NCI-H460 (cell line): ENCODE measurements at regions not wholly inside any gene's neighbourhood (a gene's known extent, or its start where the extent isn't known, plus 50 kb on each side); places are given as distances from the start of the nearest gene placed in this dataset.
"Not testable (repeated sequence)": the region's sequence is repeated elsewhere in the genome, so short reads cannot be mapped to it uniquely, and the experiment has no call there.

Source experiments
- DNase-seq: peaks from one replicate; pipeline ENCODE4 v3.0.0-alpha.2; 2016; ENCODE audit warnings: low read depth; ENCODE audit errors: extremely low read depth

DNA sequence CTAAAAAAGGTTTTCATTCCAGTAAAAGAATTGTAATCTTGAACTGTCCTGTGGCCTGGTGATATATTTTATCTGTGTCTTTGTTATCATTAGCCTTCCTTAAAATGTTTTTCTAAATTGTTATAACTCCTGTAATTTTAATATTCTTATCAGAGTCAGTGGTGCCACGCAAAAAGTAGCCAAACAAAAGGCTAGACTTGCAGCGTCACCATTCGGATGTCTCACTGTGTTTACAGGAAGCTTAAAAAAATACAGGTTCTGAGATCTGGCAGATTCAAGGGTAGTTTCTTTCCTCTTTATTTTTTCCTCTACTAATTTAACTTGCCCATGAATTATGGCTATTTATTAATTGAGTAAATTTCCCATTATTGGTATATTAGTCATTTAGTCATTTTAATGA is 362.3 kb downstream of the MAT2B start:
- no peak for DNase-seq

DNA sequence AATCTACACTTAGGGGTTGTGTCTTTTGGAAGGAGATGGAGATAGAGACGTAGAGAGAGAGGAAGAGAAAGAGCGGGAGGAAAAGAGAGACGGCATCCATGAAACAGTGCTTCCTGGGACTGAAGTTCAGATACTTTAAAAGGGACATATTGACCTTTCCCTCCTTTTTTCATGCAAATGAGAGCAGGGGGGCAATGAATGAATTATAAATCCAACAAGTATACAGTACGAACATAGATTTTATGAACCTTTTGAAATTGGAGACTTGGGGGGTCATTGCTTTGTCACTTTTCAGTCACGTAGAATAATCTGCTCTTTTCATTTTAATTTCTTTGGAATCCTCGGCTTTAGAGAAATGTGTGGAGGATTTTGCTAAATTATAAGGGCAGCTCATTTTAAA is 364.2 kb downstream of the MAT2B start:
- no peak for DNase-seq

DNA sequence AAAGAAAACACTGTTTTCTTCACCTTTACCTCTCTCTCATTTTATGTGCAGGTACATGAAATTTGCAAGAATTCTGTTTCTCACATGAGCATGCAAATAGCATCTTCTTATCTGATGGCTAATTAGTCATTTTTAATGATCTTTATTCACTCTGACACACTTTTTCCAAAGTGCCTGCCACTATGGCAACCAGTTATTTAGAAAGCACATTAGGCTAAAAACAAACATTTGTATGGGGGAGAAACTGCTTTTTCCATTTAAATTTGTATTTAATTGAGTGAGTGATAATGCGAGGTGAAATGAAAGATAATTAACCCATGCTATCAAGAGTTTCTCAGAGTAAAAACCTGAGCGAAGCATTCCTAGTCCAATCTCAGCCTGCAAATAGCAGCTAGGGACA is 365.0 kb downstream of the MAT2B start:
- DNase-seq: no peak

DNA sequence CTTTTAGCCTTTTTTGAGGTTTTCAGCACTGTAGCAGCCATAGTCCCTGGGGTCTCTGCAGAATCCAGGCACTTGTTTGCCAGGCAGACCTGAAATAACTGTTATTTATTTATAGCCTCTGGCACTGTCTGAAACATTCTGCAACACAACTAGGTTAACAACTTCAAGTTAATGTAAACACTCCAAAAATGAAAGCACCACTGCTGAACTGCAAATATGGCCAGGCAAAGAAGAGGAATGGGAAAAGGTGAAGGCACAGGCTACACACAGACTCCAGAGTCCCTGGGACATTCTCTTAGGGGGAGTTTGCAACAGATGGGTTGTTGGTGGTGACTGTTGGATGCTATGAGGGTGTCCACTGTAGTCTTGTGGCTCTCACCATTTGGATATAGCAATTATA is 369.0 kb downstream of the MAT2B start:
- DNase-seq: no peak

DNA sequence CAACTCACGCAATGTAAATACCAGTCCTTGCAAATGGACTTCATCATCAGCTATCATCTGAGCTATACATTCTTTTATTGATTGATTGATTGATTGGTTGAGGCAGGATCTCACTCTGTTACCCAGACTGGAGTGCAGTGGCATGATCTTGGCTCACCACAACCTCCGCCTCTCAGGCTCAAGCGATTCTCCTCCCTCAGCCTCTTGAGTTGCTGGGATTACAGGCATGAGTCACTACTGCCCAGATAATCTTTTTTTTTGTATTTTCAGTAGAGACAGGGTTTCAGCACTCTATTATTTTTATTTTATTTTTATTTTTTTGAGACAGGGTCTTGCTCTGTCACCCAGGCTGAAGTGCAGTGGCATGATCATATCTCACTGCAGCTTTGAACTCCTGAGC is 369.5 kb downstream of the MAT2B start:
- not testable (repeated sequence) for DNase-seq

DNA sequence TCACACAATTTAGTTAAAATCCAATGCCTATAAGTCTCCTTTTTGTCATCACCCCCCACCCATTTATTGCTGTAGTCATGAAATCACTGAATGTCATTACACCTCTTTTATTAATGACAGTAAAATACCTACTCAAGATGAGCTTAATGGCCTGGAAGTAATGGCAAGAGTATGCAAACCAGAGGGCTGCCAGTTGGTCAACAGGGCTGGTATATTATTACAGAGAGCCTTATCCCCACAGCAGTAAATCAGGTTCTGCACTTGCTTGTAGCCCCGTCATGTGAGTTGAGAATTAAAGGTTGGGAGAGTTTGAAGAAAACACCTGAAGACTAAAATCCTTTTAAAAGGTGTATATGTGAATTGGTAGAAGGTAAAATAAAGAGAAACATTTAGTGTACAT is 372.4 kb downstream of the MAT2B start:
- DNase-seq: no peak

DNA sequence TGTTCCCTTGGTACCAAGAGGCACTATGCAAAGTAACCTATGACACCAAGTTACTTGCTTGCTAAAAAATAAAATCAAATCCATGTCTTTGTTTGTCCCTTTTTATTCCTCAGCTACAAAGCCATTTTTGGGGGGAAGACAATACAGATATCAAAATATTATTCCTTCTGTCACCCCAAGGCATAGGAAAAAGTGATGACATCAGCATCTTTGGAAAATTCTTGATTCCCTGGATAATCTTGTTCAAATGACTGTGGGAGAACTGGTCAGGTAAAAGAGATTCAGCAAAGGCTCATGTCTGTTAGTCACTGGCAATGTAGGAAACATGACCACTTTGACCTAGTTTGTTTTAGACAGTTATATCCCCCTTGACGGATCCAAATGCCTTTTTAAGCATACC is 373.1 kb downstream of the MAT2B start:
- no peak for DNase-seq

DNA sequence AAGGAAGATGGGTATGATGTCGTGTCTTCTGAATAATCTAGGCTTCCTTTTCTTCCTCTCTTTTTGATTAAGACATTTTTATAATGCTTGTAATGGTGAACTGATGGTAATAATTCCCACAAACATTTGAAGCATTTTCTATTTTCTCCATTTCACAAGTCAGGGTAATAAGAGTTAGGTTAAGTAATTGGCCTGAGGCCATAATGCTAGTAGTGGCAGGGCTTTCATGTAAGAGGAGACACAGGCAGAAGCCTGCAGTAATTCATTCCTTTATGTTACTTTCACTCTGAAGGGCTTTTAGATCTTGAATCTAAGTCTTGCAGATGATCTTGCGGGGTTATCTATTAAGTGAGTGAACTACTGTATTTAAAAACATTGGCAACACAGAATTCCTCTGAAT is 374.9 kb downstream of the MAT2B start:
- DNase-seq: no peak

DNA sequence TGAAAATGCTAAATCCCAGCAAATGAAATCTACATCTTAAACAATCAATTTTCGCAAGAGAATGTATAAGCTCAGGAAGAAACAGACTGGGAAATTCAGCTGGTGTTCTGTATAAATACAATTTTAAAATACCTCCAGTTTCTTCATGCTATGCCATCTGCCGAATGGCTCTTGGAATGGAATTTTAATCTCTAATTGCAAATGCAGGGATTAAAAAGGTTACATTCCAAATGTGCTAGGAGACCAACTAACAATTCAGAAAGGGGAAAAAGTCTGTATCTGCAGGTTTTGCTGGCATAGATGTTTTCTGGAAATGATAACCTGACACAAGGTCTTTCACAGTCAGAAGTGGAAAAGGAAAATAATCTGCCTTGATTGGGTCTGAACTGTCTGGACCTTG is 379.7 kb downstream of the MAT2B start:
- no peak for DNase-seq

DNA sequence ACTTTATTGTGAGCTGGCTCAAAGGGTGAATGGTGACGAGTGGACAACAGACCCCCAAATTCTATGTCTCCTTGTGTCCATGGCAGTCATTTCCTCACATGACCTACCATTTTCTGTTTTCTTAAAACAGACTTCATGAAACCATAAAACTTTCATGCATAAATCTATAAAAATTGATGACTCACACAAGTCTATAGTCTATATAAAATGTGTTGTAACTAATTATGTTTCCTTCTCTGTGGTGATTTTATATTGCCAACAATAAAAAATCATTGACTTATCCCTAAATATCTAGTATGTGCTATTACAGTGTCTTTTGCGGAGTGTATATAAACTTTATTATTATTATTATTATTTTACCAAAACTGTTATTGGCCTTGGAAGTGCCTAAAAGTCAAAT is 382.4 kb downstream of the MAT2B start:
- DNase-seq: no peak

DNA sequence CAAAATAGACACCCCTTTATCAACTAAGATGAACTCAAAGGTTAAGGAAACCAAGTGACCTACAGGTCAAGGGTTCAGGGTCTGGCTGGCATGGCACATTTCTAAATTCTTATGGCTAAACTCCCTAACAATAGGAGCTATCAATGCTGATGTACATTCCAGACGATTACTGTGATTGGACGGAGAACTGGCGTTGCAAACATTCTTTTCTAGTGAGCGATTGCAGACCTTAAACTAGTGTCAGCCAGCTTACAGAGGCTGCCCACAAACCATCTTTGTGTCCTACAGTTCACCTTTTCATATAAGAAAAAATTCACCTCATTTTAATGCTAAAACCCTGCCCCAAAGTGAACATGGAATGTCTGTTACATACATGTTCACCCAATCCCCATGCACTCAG is 382.9 kb downstream of the MAT2B start:
- no peak for DNase-seq

DNA sequence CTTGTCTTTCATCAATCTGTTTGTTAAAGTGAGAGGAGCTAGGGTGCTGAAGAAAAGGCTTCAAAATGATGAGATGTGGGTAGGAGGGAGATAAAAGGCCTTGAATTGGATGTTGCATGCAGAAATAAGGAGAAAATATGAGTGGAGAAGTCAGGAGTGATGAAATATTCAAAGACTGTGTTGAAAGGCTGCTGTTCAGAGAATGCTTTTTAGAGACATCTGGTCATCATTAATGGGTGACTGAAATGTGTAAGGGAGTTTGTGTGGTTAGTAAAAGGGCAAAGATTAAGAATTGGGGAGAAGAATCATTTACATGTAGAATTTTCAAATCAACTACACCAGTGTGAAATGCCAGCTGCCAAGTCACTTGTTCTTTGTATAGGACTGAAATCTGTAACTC is 383.9 kb downstream of the MAT2B start:
- DNase-seq: no peak

DNA sequence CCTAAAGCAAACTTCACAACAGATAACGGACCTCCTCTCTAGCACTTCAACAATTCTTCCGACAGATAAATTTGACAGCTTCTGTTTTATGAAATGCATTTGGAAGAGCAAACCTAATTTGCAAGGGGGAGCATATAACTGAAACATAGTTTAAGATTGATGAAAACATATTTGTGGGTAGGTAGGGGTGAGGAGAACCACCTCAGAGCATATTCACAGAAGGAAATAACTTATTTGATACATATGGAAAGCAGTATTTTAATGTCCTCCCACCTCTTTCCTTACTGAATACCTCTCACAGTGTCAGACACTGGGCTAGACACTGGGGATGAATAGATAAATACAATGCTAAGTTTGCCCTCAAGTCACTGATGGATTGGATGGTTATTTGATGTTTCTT is 384.8 kb downstream of the MAT2B start:
- no peak for DNase-seq

DNA sequence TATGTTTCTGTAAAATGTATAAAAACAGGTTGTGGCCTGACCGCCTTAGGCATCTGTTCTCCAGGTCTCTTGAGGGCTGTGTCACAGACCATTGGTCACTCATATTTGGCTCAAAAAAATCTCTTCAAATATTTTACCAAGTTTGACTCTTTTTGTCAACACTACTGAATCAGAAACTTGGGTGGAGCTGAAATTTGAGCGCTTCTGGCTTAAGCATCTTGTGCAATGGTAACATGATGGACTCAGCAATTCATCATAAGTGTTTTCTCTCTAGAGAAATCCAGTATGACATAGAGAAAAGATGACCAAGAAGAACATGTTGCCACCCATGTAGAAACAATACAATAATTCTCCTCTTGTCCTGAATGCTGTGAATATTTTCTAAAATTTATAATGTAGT is 387.9 kb downstream of the MAT2B start:
- no peak for DNase-seq

DNA sequence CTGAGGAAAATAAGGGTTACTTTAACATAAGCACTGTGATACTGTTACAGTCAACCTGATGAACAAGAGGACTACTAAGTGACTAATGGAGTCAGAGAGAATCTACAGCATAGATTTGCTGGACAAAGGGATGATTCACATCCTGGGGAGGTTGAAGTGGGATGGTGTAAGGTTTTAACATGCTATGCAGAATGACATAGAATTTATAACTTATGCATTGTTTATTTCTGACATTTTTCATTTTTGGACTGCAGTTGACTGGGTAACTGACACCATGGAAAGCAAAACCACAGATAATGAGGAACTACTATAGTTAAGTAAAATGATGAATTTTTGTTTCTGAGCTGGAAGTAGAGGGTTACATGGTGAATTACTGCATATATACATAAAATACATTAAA is 389.2 kb downstream of the MAT2B start:
- DNase-seq: no peak

DNA sequence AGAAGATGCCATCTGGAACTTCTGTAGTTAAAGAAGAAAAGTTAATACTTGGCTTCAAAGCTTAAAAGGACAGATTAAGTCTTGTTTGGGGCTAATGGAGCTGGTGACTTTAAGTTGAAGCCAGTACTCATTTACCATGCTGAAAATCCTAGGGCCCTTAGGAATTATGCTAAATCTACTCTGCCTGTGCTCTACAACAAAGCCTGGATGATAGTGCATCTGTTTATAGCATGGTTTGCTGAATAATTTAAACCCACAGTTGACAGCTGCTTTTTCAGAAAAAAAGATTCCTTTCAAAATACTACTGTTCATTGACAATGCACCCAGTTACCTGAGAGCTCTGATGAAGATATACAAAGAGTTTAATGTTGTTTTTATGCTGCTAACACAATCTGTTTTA is 393.5 kb downstream of the MAT2B start:
- no peak for DNase-seq

DNA sequence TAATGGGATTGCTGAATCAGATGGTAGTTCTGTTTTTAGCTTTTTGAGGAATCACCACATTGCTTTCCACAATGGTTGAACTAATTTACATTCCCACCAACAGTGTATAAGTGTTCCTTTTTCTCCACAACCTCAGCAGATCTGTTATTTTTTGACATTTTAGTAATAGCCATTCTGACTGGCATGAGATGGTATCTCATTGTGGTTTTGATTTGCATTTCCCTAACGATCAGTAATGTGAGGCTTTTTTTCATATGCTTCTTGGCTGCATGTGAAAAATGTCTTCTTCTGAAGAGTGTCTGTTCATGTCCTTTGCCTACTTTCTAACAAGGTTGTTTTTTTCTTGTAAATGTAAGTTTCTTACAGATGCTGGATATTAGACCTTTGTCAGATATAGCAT is 402.4 kb downstream of the MAT2B start:
- not testable (repeated sequence) for DNase-seq

DNA sequence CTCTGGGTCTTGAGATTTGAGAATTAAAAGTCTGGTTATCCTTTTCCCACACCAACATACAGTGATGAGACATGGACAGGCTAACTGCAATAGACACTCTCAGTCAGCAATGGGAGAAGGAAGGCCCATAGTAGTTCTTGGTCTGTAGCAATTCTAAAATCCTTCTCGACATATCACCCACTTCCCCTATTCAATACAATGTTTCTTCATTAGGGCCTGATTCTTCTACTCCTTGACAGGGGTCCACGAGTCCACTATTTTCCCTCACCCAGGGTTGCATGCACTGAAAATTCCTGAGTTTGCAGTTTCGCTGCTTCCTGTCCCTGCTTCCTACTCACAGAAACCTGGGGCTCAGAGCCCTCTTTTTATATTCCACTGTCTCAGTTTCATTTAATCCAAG is 402.8 kb downstream of the MAT2B start:
- DNase-seq: no peak

DNA sequence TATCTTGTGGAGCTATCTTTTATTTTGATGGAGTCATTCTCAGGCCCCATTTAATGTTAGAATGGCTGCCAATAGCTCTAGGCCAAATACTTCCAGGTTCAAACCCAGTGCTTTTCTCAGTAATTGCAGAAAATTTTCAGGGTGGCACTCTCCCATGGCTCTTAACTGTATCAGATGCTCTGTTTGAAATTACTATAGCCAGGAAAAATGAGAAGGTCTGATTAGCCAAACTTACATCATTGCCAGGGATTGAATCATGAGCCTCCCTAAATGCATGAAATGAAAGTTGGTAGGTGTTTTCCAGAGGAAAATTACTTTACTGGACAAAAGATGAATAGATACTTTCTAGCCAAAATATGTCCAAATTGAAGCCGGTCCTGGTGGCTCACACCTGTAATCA is 404.8 kb downstream of the MAT2B start:
- no peak for DNase-seq

DNA sequence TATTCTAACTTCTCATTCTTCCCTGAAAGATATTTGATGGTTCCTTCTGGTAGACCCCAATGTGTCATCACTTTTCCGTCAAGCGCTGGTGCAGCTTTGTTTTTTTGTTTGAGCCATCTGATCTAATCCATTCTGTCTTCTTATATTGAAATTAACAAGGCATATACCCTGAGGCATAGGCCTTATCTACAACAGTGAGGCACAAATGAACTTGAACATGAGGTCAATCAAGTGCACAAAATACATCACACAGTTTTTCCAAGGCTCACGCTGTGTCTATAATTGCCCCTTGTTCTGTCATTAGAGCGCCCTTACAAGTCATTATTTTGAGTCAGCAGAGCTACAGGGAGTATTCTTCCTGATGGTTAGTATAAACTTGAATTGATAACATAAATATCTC is 406.6 kb downstream of the MAT2B start:
- DNase-seq: no peak

DNA sequence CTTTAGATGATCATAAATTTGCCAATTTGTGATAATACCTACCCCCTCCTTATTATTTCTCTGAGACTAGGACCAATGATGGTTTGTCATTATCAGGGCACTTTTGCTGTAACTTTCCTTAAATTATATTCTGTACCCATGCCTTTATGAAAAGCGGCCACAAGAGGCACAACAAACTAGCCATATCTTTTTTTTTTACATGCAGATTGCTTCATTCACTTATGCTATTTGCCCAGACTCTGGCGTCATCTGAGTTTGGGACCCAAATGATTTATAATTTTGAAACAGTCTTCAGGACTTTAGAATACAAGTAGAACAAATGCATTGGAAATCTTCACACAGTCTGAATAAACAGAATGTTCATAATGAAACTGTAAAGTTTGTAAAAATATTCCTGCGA is 408.1 kb downstream of the MAT2B start:
- DNase-seq: no peak

DNA sequence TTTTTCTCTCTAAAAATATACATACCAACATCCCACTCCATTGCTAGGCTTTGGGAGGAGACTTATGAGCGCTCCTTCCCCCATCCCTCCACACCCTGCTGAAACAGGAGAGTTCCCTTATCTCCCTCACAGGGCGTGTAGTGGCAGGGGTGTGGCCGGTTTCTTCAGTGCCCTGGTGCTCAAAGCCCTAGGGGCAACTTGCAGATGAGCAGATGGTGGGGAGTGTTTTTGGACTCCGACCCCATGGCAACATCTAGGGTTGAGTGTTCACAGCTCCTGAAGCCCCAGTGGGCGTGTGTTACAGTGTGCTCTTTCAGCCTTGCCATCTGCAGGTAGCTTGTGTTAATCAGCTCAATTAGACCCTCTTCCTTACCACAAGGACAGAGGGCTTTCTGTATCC is 409.5 kb downstream of the MAT2B start:
- no peak for DNase-seq

DNA sequence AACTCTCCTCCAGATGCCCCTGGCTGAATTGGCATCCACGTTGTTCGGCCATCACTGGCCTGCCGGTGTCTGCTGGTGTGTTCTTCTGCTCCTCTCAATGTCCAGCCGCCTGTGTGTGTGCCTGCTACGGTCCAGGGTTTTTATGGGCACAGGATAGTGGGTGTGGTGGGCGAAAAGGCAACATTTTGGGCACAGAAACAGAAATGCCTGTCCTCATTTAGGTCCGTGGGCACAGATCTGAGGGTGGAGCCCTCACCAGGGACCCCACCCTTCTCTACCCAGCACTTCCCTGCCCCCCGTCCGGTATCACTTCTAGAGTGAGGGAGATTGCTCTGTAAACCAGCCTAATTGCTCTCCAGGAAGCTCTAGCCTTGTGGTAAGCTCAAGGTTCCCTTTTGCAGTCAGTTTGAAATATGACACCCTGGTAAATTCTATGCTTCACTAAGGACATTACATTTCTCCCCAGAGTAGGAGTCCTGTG is 410.1 kb downstream of the MAT2B start:
- no peak for DNase-seq

DNA sequence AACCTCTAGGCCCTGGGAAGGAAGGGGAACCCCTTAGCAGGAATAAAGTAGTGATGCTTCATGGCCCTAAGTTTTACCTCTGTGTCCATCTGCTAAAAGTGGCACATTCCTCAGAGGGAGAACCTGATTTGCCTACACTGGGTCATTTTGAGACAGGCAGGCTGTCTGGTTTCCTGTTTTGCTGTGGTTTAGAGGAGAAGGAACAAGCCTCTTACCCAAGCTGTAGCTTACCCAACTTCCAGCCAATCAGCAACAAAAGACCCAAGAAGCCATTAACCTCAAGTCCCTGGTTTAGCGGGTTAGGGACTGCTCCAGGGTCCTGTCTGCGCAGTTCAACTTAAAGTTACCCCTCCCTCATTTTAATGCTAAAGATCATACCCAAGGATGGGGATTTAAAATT is 411.0 kb downstream of the MAT2B start:
- no peak for DNase-seq
